Neural progenitor cell (in vitro differentiated cells): ENCODE measurements at regions not wholly inside any gene's neighbourhood (a gene's known extent, or its start where the extent isn't known, plus 50 kb on each side); places are given as distances from the start of the nearest gene placed in this dataset.

ENCODE experiments used
- EZH2 ChIP-seq: fragments of 200-600 bp; sonication (generic); IDR thresholded peaks from 2 replicates; pipeline ENCODE4 v1.6.1; 2017; ENCODE audit warnings: antibody characterized with exemption, mild to moderate bottlenecking, moderate library complexity
- TF ChIP-seq, protein P1 (sequence below): fragments of 200-600 bp; sonication (generic); IDR thresholded peaks from 2 replicates; pipeline ENCODE4 v1.5.1; 2017; ENCODE audit warnings: antibody characterized with exemption, mild to moderate bottlenecking

GRCh38 chr4:111016416-111016815 is 393.5 kb upstream of the PITX2 start:
- no peak for TF ChIP-seq EZH2
- TF ChIP-seq, protein P1, sequence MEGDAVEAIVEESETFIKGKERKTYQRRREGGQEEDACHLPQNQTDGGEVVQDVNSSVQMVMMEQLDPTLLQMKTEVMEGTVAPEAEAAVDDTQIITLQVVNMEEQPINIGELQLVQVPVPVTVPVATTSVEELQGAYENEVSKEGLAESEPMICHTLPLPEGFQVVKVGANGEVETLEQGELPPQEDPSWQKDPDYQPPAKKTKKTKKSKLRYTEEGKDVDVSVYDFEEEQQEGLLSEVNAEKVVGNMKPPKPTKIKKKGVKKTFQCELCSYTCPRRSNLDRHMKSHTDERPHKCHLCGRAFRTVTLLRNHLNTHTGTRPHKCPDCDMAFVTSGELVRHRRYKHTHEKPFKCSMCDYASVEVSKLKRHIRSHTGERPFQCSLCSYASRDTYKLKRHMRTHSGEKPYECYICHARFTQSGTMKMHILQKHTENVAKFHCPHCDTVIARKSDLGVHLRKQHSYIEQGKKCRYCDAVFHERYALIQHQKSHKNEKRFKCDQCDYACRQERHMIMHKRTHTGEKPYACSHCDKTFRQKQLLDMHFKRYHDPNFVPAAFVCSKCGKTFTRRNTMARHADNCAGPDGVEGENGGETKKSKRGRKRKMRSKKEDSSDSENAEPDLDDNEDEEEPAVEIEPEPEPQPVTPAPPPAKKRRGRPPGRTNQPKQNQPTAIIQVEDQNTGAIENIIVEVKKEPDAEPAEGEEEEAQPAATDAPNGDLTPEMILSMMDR, result no peak
